B cell (primary cell): ENCODE measurements at regions not wholly inside any gene's neighbourhood (a gene's known extent, or its start where the extent isn't known, plus 50 kb on each side); places are given as distances from the start of the nearest gene placed in this dataset.

Experiments
- EZH2 ChIP-seq: IDR thresholded peaks from 2 replicates; pipeline ENCODE4 v1.6.1; 2012; ENCODE audit warnings: borderline replicate concordance, low read depth, mild to moderate bottlenecking, moderate library complexity, low read length; ENCODE audit not compliant: insufficient read depth, poor library complexity, severe bottlenecking
- TF ChIP-seq, protein P1 (sequence below): fragments of 200-600 bp; IDR thresholded peaks from one replicate; pipeline ENCODE4 v1.8.0; 2022; ENCODE audit warnings: antibody characterized with exemption, mild to moderate bottlenecking

GRCh38 chr5:38193015-38193581 is 65.3 kb upstream of the EGFLAM start:
- TF ChIP-seq EZH2, result no peak
- TF ChIP-seq, protein P1, sequence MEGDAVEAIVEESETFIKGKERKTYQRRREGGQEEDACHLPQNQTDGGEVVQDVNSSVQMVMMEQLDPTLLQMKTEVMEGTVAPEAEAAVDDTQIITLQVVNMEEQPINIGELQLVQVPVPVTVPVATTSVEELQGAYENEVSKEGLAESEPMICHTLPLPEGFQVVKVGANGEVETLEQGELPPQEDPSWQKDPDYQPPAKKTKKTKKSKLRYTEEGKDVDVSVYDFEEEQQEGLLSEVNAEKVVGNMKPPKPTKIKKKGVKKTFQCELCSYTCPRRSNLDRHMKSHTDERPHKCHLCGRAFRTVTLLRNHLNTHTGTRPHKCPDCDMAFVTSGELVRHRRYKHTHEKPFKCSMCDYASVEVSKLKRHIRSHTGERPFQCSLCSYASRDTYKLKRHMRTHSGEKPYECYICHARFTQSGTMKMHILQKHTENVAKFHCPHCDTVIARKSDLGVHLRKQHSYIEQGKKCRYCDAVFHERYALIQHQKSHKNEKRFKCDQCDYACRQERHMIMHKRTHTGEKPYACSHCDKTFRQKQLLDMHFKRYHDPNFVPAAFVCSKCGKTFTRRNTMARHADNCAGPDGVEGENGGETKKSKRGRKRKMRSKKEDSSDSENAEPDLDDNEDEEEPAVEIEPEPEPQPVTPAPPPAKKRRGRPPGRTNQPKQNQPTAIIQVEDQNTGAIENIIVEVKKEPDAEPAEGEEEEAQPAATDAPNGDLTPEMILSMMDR, result peak; percentile 74
